HL-60 (cell line): ENCODE measurements at regions not wholly inside any gene's neighbourhood (a gene's known extent, or its start where the extent isn't known, plus 50 kb on each side); places are given as distances from the start of the nearest gene placed in this dataset.

Source experiments
- DNase-seq, 2 experiments: peaks; one replicate each; pipeline ENCODE4 v3.0.0-alpha.2; 2010 to 2020; ENCODE audit warnings: low read depth in 1 of 2, low spot score in 1 of 2
- H3K27ac ChIP-seq: fragments of 250-450 bp; sonication (Bioruptor Pico); replicated peaks from 2 replicates; pipeline ENCODE4 v1.5.1; 2020; ENCODE audit warnings: mild to moderate bottlenecking, moderate library complexity
- H3K27me3 ChIP-seq: fragments of 250-450 bp; sonication (Bioruptor Pico); 2 replicates; pipeline ENCODE4 v1.5.1; 2021; ENCODE audit warnings: mild to moderate bottlenecking, moderate library complexity; ENCODE audit not compliant: insufficient read depth, poor library complexity, severe bottlenecking
- H3K4me3 ChIP-seq: replicated peaks from 2 replicates; pipeline ENCODE4 v1.5.1; 2011; ENCODE audit warnings: mild to moderate bottlenecking, control low read depth, low read length; ENCODE audit not compliant: insufficient read depth
- GABPA ChIP-seq: IDR thresholded peaks from 2 replicates; pipeline ENCODE4 v1.6.1; 2012; ENCODE audit warnings: low read depth
- POLR2AphosphoS5 ChIP-seq: IDR thresholded peaks from 2 replicates; pipeline ENCODE4 v1.6.1; 2012; ENCODE audit warnings: low read depth
- REST ChIP-seq: IDR thresholded peaks from 2 replicates; pipeline ENCODE4 v1.6.1; 2012; ENCODE audit warnings: low read depth; ENCODE audit not compliant: insufficient replicate concordance
- SPI1 ChIP-seq: IDR thresholded peaks from 2 replicates; pipeline ENCODE4 v1.6.1; 2012; ENCODE audit warnings: low read depth, mild to moderate bottlenecking, borderline replicate concordance
- TF ChIP-seq, protein P1 (sequence below): IDR thresholded peaks from one replicate; pipeline ENCODE4 v1.5.1; 2011; ENCODE audit warnings: low read length, control low read depth, inconsistent platforms; ENCODE audit not compliant: insufficient read depth

GRCh38 chr2:101556033-101556459, 81.1 kb upstream of the RFX8 start:
- DNase-seq: no peak
- Histone ChIP-seq H3K27me3 (no peaks in the 10 kb centered on the region), H3K27ac (no peak overlapping the region), H3K4me3 (no peak overlapping the region)
- no peak for TF ChIP-seq REST
- TF ChIP-seq POLR2AphosphoS5: no peak
- TF ChIP-seq, protein P1, sequence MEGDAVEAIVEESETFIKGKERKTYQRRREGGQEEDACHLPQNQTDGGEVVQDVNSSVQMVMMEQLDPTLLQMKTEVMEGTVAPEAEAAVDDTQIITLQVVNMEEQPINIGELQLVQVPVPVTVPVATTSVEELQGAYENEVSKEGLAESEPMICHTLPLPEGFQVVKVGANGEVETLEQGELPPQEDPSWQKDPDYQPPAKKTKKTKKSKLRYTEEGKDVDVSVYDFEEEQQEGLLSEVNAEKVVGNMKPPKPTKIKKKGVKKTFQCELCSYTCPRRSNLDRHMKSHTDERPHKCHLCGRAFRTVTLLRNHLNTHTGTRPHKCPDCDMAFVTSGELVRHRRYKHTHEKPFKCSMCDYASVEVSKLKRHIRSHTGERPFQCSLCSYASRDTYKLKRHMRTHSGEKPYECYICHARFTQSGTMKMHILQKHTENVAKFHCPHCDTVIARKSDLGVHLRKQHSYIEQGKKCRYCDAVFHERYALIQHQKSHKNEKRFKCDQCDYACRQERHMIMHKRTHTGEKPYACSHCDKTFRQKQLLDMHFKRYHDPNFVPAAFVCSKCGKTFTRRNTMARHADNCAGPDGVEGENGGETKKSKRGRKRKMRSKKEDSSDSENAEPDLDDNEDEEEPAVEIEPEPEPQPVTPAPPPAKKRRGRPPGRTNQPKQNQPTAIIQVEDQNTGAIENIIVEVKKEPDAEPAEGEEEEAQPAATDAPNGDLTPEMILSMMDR: no peak
- no peak for TF ChIP-seq GABPA
- no peak for TF ChIP-seq SPI1

DNA sequence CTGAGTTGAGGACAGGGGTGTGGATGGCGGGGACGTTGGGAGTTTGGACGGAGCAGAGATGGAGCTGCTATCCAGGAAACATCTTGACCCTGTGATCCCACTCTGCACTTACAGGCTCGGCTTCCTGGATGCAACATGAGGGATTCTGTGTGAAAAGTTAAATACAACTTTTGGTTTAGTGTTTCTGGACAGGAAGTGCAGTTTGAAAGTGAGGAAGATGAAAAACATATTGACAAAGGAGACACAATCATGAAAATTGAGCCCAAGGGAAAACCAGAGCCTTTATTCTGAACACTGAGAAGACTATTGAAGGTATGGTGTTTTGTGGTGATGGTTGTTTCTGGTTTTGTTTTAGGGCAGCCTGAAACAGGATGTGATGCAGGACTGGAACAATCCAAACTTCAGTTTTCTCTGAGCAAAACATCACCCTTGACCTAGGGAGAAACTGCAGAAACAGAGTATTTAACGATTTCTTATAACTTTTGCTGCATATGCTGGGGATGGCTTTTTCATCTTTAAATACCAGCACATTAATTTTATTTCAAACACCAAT, 76.5 kb upstream of the RFX8 start:
- DNase-seq: no peak
- TF ChIP-seq POLR2AphosphoS5 (no peak), SPI1 (no peak), GABPA (no peak), REST (no peak)
- TF ChIP-seq, protein P1: no peak
- Histone ChIP-seq H3K4me3 (no peak overlapping the region), H3K27ac (no peak overlapping the region), H3K27me3 (no peaks in the 10 kb centered on the region)

- no peaks in the 10 kb centered on the region for H3K27me3 ChIP-seq
- H3K4me3 ChIP-seq: no peak overlapping the region
- DNase-seq: no peak
- TF ChIP-seq GABPA (no peak), SPI1 (no peak), POLR2AphosphoS5 (no peak), REST (no peak)
- TF ChIP-seq, protein P1: no peak
- H3K27ac ChIP-seq: no peak overlapping the region
These were observed 75.6 kb upstream of the RFX8 start for GRCh38 chr2:101550555-101550954.
